WTC11 (cell line): ENCODE measurements at regions not wholly inside any gene's neighbourhood (a gene's known extent, or its start where the extent isn't known, plus 50 kb on each side); places are given as distances from the start of the nearest gene placed in this dataset.

Experiments
- CTCF ChIP-seq: fragments of 200-600 bp; IDR thresholded peaks from 2 replicates; pipeline ENCODE4 v1.8.0; 2022; ENCODE audit warnings: antibody characterized with exemption
- MAX ChIP-seq: sonication (generic); formaldehyde crosslinking; IDR thresholded peaks from 2 replicates; pipeline ENCODE4 v1.8.0; 2022; ENCODE audit warnings: mild to moderate bottlenecking, missing genetic modification reagents
- NR3C1 ChIP-seq: sonication (generic); formaldehyde crosslinking; conservative IDR thresholded peaks from 2 replicates; pipeline ENCODE4 v1.8.1; 2023; ENCODE audit warnings: low read depth, mild to moderate bottlenecking, missing genetic modification reagents

GRCh38 chr9:108054131-108054630, 564.6 kb upstream of the KLF4 start:
- TF ChIP-seq CTCF (no peak), NR3C1 (CRISPR knock-in tag) (no peak), MAX (CRISPR knock-in tag) (no peak)
